ENCODE measurements at regions not wholly inside any gene's neighbourhood (a gene's known extent, or its start where the extent isn't known, plus 50 kb on each side); places are given as distances from the start of the nearest gene placed in this dataset.

DNA sequence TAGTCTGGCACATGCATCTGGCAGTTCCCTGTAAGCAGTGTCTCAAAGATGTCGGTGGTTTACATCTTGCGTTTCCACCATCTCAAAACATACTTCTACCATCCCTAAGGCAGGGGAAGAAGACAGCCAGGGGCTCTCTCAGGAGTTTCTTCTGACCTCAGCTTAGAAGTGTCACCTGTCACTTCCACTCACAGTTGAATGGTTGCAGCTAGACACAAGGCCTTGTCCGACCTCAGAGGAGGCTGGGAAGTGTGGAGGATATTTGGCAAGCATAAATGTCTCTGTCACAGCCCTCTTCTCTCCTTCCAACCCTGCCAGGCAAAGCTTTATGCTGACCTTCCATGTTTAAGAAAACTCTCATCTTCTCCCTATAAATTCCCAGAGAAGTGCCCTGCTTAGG lies 193.3 kb downstream of the HERPUD2 start:
- no peaks in the 10 kb centered on the region for H3K27me3 ChIP-seq (replicated peaks; ENCODE audit: insufficient read depth, low read depth, low read length, poor library complexity)
- intact Hi-C loops (cut with micrococcal nuclease; ENCODE audit: unreplicated experiment) = no loop called here
- DNase-seq (ENCODE audit: low spot score) = no peak
- no peaks in the 10 kb centered on the region for H3K9me3 ChIP-seq (ENCODE audit: low read depth, low read length, poor library complexity, severe bottlenecking)
- H3K4me3 ChIP-seq (ENCODE audit: low read depth, low read length, poor library complexity, severe bottlenecking) = no peak overlapping the region
- CTCF ChIA-PET = no interaction called here
- POLR2A ChIA-PET (ENCODE audit: low non-redundant PET) = no interaction called here
- H3K27ac ChIP-seq (ENCODE audit: low read depth, low read length, poor library complexity, severe bottlenecking) = no peak overlapping the region
- H3K36me3 ChIP-seq (ENCODE audit: insufficient read depth, low read length, poor library complexity, severe bottlenecking) = no peaks in the 10 kb centered on the region
- no peak for TF ChIP-seq EZH2 (IDR thresholded peaks at IDR 0.05; ENCODE audit: borderline replicate concordance, low read depth, low read length, poor library complexity, severe bottlenecking)
- TF ChIP-seq, protein P1, sequence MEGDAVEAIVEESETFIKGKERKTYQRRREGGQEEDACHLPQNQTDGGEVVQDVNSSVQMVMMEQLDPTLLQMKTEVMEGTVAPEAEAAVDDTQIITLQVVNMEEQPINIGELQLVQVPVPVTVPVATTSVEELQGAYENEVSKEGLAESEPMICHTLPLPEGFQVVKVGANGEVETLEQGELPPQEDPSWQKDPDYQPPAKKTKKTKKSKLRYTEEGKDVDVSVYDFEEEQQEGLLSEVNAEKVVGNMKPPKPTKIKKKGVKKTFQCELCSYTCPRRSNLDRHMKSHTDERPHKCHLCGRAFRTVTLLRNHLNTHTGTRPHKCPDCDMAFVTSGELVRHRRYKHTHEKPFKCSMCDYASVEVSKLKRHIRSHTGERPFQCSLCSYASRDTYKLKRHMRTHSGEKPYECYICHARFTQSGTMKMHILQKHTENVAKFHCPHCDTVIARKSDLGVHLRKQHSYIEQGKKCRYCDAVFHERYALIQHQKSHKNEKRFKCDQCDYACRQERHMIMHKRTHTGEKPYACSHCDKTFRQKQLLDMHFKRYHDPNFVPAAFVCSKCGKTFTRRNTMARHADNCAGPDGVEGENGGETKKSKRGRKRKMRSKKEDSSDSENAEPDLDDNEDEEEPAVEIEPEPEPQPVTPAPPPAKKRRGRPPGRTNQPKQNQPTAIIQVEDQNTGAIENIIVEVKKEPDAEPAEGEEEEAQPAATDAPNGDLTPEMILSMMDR (conservative IDR thresholded peaks at IDR 0.05; ENCODE audit: low read depth, low read length) = no peak
- no peaks in the 10 kb centered on the region for H3K4me1 ChIP-seq (ENCODE audit: insufficient read depth, low read length, poor library complexity, severe bottlenecking)
- no TSS peak for BruUV-seq (replicated peaks)

DNA sequence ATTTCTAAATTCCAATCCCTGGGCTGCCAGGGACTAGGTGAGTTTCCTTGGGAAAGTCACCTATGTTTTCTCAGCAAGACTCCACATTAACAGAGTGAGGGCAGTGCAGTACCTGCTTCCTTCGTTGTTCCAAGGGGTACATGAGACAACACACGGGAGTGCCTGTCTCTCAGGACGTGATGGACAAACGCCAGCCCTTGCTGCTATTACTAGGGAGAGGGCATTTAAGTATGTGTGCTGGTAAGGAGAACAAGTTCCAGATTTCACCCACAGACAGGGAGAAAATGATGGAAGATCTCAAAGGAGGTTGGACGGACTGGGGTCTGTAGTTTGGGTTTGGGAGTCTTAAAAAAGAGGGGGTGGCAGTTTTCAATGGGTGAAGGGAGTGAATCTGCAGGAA lies 195.7 kb downstream of the HERPUD2 start:
- intact Hi-C loops (cut with micrococcal nuclease; ENCODE audit: unreplicated experiment) = no loop called here
- H3K36me3 ChIP-seq (ENCODE audit: insufficient read depth, low read length, poor library complexity, severe bottlenecking) = no peaks in the 10 kb centered on the region
- ChIA-PET POLR2A (ENCODE audit: low non-redundant PET) (no interaction called here), CTCF (no interaction called here)
- H3K27ac ChIP-seq (ENCODE audit: low read depth, low read length, poor library complexity, severe bottlenecking) = no peak overlapping the region
- no peaks in the 10 kb centered on the region for H3K27me3 ChIP-seq (replicated peaks; ENCODE audit: insufficient read depth, low read depth, low read length, poor library complexity)
- no peaks in the 10 kb centered on the region for H3K4me1 ChIP-seq (ENCODE audit: insufficient read depth, low read length, poor library complexity, severe bottlenecking)
- no TSS peak for BruUV-seq (replicated peaks)
- H3K9me3 ChIP-seq (ENCODE audit: low read depth, low read length, poor library complexity, severe bottlenecking) = no peaks in the 10 kb centered on the region
- TF ChIP-seq, protein P1 (conservative IDR thresholded peaks at IDR 0.05; ENCODE audit: low read depth, low read length) = no peak
- no peak for TF ChIP-seq EZH2 (IDR thresholded peaks at IDR 0.05; ENCODE audit: borderline replicate concordance, low read depth, low read length, poor library complexity, severe bottlenecking)
- no peak for DNase-seq (ENCODE audit: low spot score)
- no peak overlapping the region for H3K4me3 ChIP-seq (ENCODE audit: low read depth, low read length, poor library complexity, severe bottlenecking)

DNA sequence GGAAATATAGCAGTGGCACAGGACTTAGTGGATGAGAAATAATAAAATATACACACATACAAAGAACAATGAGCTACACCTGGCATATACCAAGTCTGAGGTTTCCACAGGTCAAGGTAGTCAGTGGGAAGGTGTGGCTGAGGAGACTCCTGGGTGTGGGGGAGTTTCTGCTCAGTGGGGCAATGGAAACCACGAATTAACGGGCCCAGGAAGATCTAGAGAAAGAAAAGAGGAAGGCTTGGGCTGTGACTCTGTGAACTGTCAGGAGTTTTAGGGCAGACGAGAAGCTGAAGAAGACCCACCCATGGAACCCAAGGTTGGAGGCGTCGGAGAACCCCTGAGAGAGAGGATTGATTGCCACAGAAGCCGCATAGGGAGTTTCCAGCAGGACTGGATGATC lies 196.5 kb downstream of the HERPUD2 start:
- Histone ChIP-seq H3K9me3 (ENCODE audit: low read depth, low read length, poor library complexity, severe bottlenecking) (no peaks in the 10 kb centered on the region), H3K27me3 (replicated peaks; ENCODE audit: insufficient read depth, low read depth, low read length, poor library complexity) (no peaks in the 10 kb centered on the region), H3K4me1 (ENCODE audit: insufficient read depth, low read length, poor library complexity, severe bottlenecking) (no peaks in the 10 kb centered on the region), H3K36me3 (ENCODE audit: insufficient read depth, low read length, poor library complexity, severe bottlenecking) (no peaks in the 10 kb centered on the region), H3K4me3 (ENCODE audit: low read depth, low read length, poor library complexity, severe bottlenecking) (no peak overlapping the region), H3K27ac (ENCODE audit: low read depth, low read length, poor library complexity, severe bottlenecking) (no peak overlapping the region)
- TF ChIP-seq EZH2 (IDR thresholded peaks at IDR 0.05; ENCODE audit: borderline replicate concordance, low read depth, low read length, poor library complexity, severe bottlenecking) = no peak
- TF ChIP-seq, protein P1 (conservative IDR thresholded peaks at IDR 0.05; ENCODE audit: low read depth, low read length) = no peak
- no TSS peak for BruUV-seq (replicated peaks)
- CTCF ChIA-PET = no interaction called here
- intact Hi-C loops (cut with micrococcal nuclease; ENCODE audit: unreplicated experiment) = no loop called here
- no peak for DNase-seq (ENCODE audit: low spot score)
- POLR2A ChIA-PET (ENCODE audit: low non-redundant PET) = no interaction called here
